Mucosa of rectum (tissue), 2 donors: ENCODE measurements at regions not wholly inside any gene's neighbourhood (a gene's known extent, or its start where the extent isn't known, plus 50 kb on each side); places are given as distances from the start of the nearest gene placed in this dataset.

Experiments used
- H3K27ac ChIP-seq, 2 donors: one replicate each; pipeline ENCODE4 v1.7.0; 2013; ENCODE audit warnings: inconsistent platforms in 2 of 2, low read depth in 2 of 2, low read length in 2 of 2
- H3K27me3 ChIP-seq, 2 donors: one replicate each; pipeline ENCODE4 v1.7.0; 2013; ENCODE audit warnings: low read length in 2 of 2; ENCODE audit not compliant: control insufficient read depth in 2 of 2, insufficient read depth in 2 of 2
- H3K36me3 ChIP-seq, 2 donors: one replicate each; pipeline ENCODE4 v1.7.0; 2013; ENCODE audit warnings: low read length in 2 of 2; ENCODE audit not compliant: control insufficient read depth in 2 of 2, insufficient read depth in 2 of 2
- H3K4me1 ChIP-seq, 2 donors: one replicate each; pipeline ENCODE4 v1.7.0; 2013; ENCODE audit warnings: low read length in 2 of 2, mild to moderate bottlenecking in 1 of 2; ENCODE audit not compliant: control insufficient read depth in 2 of 2, insufficient read depth in 2 of 2
- H3K4me3 ChIP-seq, 2 donors: one replicate each; pipeline ENCODE4 v1.7.0; 2013; ENCODE audit warnings: low read length in 2 of 2
- H3K9ac ChIP-seq, 2 donors: one replicate each; pipeline ENCODE4 v1.7.0; 2013; ENCODE audit warnings: low read length in 2 of 2, low read depth in 1 of 2, mild to moderate bottlenecking in 1 of 2
- H3K9me3 ChIP-seq, 2 donors: one replicate each; pipeline ENCODE4 v1.7.0; 2013; ENCODE audit warnings: low read length in 2 of 2; ENCODE audit not compliant: control insufficient read depth in 2 of 2
- donor health status: healthy.
- donor health status: Normal muscosa, but diverticular disease.

DNA sequence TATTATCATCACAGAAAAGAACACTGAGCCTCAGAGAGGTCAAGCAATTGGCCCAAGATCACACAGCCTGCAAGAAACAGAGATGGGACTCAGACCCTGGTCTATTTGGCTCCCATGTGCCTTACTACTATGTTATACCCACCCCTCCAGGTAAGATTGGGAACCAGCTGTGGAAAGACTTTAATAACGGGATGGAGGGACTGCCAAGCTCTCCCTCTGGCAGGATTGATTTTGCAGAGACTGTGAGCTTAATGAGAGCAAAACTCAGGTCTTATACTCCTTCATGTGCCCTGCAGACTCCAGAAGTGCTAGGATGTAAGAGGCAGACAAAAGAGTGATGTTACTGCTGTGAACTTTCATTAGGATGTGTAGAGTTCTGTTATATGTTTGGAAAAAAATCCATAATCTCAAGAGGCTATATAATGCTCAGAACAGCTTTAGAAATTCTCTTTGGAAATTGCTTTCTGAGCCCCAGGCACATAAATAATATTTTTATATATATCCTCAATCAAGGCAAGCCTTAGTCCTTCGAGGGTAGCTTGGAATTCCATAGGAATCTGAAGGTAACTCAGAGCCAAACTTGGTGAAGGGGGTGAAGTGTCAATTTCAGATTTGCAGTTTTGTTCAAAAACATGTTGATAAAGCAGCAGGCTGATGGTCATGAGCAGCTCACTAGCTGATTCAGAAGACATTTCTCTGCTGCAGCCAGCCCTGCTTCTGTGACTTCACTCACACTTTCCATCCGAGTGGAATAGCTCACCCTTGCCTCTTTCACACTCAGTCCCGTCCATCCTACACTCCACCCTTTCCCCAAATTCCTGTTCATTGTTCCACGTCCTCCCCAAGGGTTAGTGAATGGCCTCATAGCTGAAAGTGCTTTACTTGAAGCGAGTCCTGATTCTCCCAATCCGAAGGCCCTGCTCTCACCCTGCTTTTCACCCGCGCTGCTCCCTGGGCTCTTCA lies 188.8 kb downstream of the SNX19 start:
- H3K36me3 ChIP-seq: no peaks in the 10 kb centered on the region
- H3K4me3 ChIP-seq: no peak overlapping the region
- H3K4me1 ChIP-seq: peaks cover 2 to 4% of the 10 kb centered on the region in 2 donors
- H3K27me3 ChIP-seq: no peaks in the 10 kb centered on the region
- no peak overlapping the region for H3K27ac ChIP-seq
- H3K9me3 ChIP-seq: peaks cover 4 to 5% of the 10 kb centered on the region in 2 donors
- H3K9ac ChIP-seq: no peak overlapping the region

DNA sequence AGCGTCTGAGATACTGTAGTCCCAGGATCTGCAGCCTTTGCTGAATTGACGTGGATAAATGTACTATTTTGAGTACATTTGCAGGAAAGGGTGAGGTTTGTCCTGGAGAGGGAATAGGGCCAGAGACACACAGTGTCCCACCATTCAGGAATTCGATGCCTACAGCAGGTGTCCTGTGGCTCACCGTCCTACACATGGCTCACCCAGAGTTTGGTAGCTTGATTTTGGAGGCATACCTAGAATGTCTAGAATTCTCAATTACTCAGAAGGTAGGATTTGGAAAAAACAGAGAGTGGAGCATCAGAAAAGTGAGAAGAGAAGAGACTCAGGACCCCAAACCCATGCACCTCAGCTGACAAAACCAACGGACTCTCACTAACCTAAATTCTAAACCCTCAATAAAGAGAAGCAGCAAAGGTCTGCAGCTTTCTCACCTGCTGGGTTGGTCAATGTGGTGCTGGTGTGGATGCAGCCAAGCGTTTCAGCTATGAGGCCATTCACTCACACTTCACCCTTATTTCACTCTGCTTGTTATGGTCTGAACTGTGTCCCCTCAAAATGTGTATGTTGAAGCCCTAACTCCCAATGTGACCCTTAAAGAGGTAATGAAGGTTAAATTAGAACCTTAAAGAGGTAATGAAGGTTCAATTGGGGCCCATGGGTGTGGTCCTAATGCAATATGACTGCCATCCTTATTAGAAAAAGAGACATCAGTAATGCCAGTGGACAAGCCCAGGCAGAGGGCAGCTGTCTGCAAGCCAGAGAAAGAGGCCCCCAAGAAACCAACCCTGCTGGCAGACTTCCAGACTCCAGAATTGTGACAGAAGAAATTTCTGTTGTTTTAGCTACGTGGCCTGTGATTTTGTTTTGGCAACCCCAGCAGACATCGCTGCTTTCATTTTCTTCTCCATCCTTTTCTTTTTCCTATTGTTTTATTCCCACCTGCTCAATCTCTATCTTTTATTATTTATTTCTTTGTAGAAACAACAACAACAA lies 187.8 kb downstream of the SNX19 start:
- Histone ChIP-seq H3K36me3 (no peaks in the 10 kb centered on the region), H3K27ac (no peak overlapping the region), H3K4me3 (no peak overlapping the region), H3K9ac (no peak overlapping the region), H3K27me3 (no peaks in the 10 kb centered on the region), H3K9me3 (peaks cover 4 to 5% of the 10 kb centered on the region in 2 donors), H3K4me1 (peaks cover 2 to 4% of the 10 kb centered on the region in 2 donors)

DNA sequence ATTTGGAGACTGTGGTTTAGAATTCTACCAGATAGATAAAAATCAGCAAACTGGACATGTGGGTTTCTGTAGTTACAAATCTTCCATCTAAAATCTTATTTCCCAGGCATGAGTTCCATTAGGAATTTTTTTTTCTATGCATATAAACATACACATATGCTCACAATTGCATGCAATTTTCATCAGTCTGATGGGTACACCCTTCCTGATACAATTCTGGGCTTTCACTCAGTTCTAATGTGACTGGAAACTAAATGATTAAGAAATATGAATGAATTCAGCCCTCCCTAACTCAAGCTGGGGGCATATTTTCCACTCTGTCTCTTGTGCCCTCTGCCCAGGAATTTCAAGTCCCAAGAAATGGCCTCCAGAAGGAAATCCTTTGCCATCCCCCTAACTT lies 187.1 kb downstream of the SNX19 start:
- Histone ChIP-seq H3K4me1 (peaks cover 2 to 4% of the 10 kb centered on the region in 2 donors), H3K9ac (no peak overlapping the region), H3K9me3 (peaks cover 4 to 5% of the 10 kb centered on the region in 2 donors), H3K4me3 (no peak overlapping the region), H3K27ac (no peak overlapping the region), H3K27me3 (no peaks in the 10 kb centered on the region), H3K36me3 (no peaks in the 10 kb centered on the region)

DNA sequence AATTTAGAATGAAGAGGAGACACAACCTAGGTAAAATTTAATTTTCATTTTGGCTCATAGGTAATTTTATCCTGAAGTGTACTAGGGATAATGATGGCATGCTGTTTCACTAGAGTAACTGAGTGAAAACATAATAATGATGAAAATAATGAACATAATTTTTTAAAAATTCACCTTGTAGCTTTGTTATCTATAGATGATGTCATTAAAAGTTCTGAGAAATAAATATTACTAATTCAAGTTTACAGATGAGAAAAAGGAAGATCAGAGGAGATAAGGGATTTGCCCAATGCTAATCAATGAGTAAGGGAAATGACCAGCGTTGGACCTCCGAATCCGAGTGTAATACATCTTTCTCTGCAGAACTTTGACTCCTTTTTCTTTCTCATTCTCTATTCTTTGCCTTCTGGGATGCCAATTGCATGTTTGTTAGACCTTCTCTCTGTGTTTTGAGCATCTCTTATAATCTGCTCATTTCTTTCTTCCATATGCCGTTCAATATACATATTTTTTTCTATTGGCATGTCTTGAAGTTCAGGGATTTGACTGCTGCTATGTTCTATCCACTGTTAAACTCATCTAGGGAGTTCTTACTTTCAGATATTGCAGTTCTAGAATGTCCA lies 186.5 kb downstream of the SNX19 start:
- peaks cover 4 to 5% of the 10 kb centered on the region in 2 donors for H3K9me3 ChIP-seq
- peaks cover 2 to 4% of the 10 kb centered on the region in 2 donors for H3K4me1 ChIP-seq
- H3K27ac ChIP-seq: no peak overlapping the region
- H3K27me3 ChIP-seq: no peaks in the 10 kb centered on the region
- no peak overlapping the region for H3K4me3 ChIP-seq
- H3K36me3 ChIP-seq: no peaks in the 10 kb centered on the region
- no peak overlapping the region for H3K9ac ChIP-seq

DNA sequence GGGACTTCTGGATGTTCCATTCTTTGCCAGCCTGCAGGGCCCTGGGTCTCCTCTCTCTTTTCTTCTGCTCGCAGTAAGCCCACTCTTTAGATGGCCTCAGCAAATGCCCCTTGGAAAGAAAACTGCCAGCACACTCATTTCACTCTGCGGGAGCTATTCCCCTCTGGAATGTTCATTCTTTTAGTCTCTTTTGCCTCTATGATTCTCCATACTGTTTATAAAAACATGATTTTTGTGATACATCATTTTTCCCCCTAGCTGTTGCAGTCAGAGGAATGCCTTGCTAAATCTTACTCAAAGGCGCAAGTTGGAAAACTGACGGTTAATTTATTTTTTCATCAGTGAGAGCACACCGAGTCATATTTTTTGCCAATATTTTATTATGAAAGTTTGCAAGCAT lies 184.9 kb downstream of the SNX19 start:
- Histone ChIP-seq H3K9ac (no peak overlapping the region), H3K4me1 (no peaks in the 10 kb centered on the region), H3K36me3 (no peaks in the 10 kb centered on the region), H3K4me3 (no peak overlapping the region), H3K9me3 (peaks cover 4 to 5% of the 10 kb centered on the region in 2 donors), H3K27ac (no peak overlapping the region), H3K27me3 (no peaks in the 10 kb centered on the region)

DNA sequence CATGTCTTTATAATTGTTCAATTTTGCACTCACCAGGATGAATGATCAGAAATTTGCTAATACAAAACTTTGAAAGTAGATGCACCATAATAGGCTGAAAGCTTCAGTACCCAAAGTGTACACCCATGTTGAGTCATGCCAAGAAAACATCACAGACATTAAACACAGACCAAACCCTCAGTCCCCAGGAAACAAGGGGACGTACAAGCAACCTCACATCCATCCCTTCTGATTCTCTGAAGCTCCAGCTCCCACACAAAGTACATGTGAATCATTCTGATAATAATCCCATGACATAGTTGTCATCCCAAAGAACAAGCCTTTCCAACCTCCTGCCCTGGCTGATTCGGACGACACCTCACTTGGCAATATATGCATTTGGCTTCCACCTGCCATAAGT lies 183.8 kb downstream of the SNX19 start:
- Histone ChIP-seq H3K4me1 (no peaks in the 10 kb centered on the region), H3K9ac (no peak overlapping the region), H3K9me3 (peaks cover 4 to 5% of the 10 kb centered on the region in 2 donors), H3K36me3 (no peaks in the 10 kb centered on the region), H3K4me3 (no peak overlapping the region), H3K27ac (no peak overlapping the region), H3K27me3 (no peaks in the 10 kb centered on the region)

DNA sequence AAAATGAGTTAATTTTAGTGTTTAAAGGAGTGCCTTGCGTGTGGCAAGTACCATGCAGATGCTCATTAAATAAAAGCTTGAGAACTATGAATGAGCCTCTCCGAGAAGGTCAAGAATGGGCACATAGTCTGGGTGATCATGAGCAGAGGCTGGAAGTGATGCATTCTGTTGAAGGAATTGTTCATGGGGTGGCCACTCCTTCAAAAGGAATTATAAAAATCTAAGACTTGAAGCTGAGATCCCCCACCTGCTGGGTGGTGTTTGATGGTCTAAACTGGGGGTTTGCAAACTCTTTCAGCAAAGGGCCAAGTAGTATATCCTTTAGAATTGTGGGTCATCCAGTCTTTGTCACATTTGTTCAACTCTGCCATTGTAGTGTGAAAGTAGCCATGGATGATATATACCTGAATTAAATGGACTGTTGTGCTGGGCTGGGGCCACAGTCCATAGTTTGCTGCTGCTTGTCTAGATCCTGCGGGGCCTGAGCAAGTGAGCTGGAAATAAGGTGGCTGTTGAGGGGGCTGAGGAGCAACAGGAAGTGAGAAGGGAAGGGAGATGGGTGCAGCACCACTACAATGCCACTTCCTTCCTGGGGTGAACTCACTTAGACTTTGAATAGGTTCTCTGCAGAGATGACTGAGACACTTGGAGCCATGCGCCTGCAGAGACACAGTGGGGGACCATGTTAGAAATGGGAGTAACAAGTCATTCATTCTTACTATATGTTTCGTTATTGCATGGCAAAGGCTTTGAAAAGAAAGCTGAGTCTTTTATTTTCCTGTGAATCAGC lies 179.0 kb downstream of the SNX19 start:
- H3K27me3 ChIP-seq: no peaks in the 10 kb centered on the region
- H3K36me3 ChIP-seq: no peaks in the 10 kb centered on the region
- no peak overlapping the region for H3K27ac ChIP-seq
- no peaks in the 10 kb centered on the region for H3K9me3 ChIP-seq
- no peak overlapping the region for H3K9ac ChIP-seq
- no peak overlapping the region for H3K4me3 ChIP-seq
- H3K4me1 ChIP-seq: no peaks in the 10 kb centered on the region

DNA sequence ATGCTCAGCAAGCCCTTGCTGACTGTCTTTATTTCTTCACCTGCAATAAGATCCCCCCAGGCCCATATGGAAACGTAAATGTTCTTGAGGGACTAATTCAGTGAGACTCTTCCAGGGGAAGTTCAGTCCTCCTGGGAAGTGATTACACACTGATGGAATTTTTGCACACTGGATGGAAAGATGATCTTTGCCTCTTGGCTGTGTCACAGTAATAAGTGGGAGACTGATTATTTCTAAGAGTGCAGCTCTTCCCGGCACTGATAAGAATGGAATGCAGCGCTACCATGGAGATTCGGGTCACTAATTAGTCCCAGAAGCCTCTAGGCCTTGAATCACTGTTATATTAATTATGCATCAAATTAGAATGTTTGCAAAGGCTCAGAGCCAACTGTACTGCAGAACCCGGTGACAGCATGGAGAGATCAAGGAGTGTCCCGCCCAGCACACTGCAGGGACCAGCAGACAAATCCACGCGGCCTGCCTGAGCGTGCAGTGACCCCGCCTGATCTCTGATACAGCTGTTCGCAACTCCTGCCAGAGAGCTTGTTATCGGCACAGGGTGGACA lies 178.3 kb downstream of the SNX19 start:
- H3K4me3 ChIP-seq: no peak overlapping the region
- no peak overlapping the region for H3K9ac ChIP-seq
- no peaks in the 10 kb centered on the region for H3K9me3 ChIP-seq
- no peaks in the 10 kb centered on the region for H3K4me1 ChIP-seq
- no peaks in the 10 kb centered on the region for H3K27me3 ChIP-seq
- H3K27ac ChIP-seq: no peak overlapping the region
- H3K36me3 ChIP-seq: no peaks in the 10 kb centered on the region

DNA sequence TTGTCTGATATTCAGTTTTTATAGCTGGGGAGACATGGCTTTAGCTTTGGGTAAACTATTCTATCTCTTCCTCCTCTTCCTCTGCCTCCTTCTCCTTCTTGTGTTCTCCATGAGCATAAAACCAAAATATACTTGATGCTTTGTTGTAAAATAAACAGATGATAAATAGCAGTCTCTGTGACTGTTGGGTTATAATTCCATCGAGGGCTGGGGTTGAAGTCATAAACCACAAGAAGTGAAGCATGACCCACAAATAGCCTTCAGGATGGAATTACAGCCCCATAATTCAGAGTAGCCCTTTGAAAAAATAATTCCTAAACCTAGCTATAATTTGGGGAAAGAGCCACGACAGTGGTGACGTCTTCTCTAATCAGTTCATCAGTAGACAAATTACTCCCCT lies 177.7 kb downstream of the SNX19 start:
- H3K27me3 ChIP-seq: no peaks in the 10 kb centered on the region
- H3K4me3 ChIP-seq: no peak overlapping the region
- H3K36me3 ChIP-seq: no peaks in the 10 kb centered on the region
- no peak overlapping the region for H3K9ac ChIP-seq
- H3K4me1 ChIP-seq: no peaks in the 10 kb centered on the region
- H3K27ac ChIP-seq: no peak overlapping the region
- no peaks in the 10 kb centered on the region for H3K9me3 ChIP-seq
